ENCODE measurements at regions not wholly inside any gene's neighbourhood (a gene's known extent, or its start where the extent isn't known, plus 50 kb on each side); places are given as distances from the start of the nearest gene placed in this dataset.

GRCh38 chrX:125108921-125109320, 210.8 kb upstream of the TEX13C start:
- no peak overlapping the region for H3K27ac ChIP-seq
- FAIRE-seq = peak; percentile 85

GRCh38 chrX:125131164-125131563, 188.5 kb upstream of the TEX13C start:
- CTCF ChIA-PET = interaction anchor here (0.7 to 2.8 kb wide), 7 partner anchors 11 to 730 kb away, joined by 3 to 13 read pairs (median 4); no protein-coding TSS in a partner anchor
- Histone ChIP-seq H3K4me3 (no peak overlapping the region), H3K4me1 (no peaks in the 10 kb centered on the region), H3K9me3 (no peaks in the 10 kb centered on the region), H3K4me2 (no peak overlapping the region), H3K27ac (no peak overlapping the region)
- no peak for TF ChIP-seq EHF (CRISPR knock-in tag; IDR thresholded peaks at IDR 0.05)
- peak; percentile 35; the same call in 2 of the 3 replicates for TF ChIP-seq CTCF (IDR thresholded peaks at IDR 0.05)
- TF ChIP-seq RAD21 (conservative IDR thresholded peaks at IDR 0.05 in 1 of 2, IDR thresholded peaks at IDR 0.05 in 1 of 2) = peak in 1 of 2 experiments; percentile 49; a peak in 4 of 5 replicates
- TF ChIP-seq POLR2A (IDR thresholded peaks at IDR 0.05; ENCODE audit: low read length) = no peak
- TF ChIP-seq SMC3 (IDR thresholded peaks at IDR 0.05) = peak; percentile 46
- no peak for TF ChIP-seq BHLHE40 (IDR thresholded peaks at IDR 0.05; ENCODE audit: low read depth, low read length)
- TF ChIP-seq RCOR1 (IDR thresholded peaks at IDR 0.05; ENCODE audit: low read depth, low read length) = no peak
- TF ChIP-seq ZNF302 (CRISPR knock-in tag; IDR thresholded peaks at IDR 0.05) = no peak
- POLR2A ChIA-PET = no interaction called here
- peak; percentile 76 to 78; a peak in 5 of 6 replicates for ATAC-seq
- peak in 1 of 2 experiments; percentile 20 for DNase-seq (ENCODE audit: low read depth in 1 of 2, low spot score in 1 of 2)
- FAIRE-seq = peak; percentile 94

More at GRCh38 chrX:125108921-125109320, 210.8 kb upstream of the TEX13C start:
- no peaks in the 10 kb centered on the region for H3K9me3 ChIP-seq
- ChIA-PET POLR2A (no interaction called here), CTCF (no interaction called here)
- 96% methylated on average over 3 of the region's 3 CpGs for WGBS (ENCODE audit: missing lambda C conversion rate)
- H3K4me1 ChIP-seq = no peaks in the 10 kb centered on the region
- ATAC-seq (no peak), DNase-seq (ENCODE audit: low read depth in 1 of 2, low spot score in 1 of 2) (no peak)
- TF ChIP-seq ZNF302 (CRISPR knock-in tag; IDR thresholded peaks at IDR 0.05) (no peak), CHD4 (IDR thresholded peaks at IDR 0.05; ENCODE audit: borderline replicate concordance) (no peak), ESRRA (IDR thresholded peaks at IDR 0.05; ENCODE audit: borderline replicate concordance, low read length) (no peak), KDM5A (IDR thresholded peaks at IDR 0.05) (no peak), HOXB5 (CRISPR knock-in tag; IDR thresholded peaks at IDR 0.05) (no peak), CBX2 (IDR thresholded peaks at IDR 0.05; ENCODE audit: borderline replicate concordance, low read depth) (no peak), FOSL2 (IDR thresholded peaks at IDR 0.05) (no peak), FOSL2 (CRISPR knock-in tag; IDR thresholded peaks at IDR 0.05) (no peak), RNF2 (IDR thresholded peaks at IDR 0.05; ENCODE audit: borderline replicate concordance, low read depth) (no peak), ATOH8 (CRISPR knock-in tag; IDR thresholded peaks at IDR 0.05; ENCODE audit: low read depth) (no peak)
- H3K4me3 ChIP-seq = no peak overlapping the region
- no peak overlapping the region for H3K4me2 ChIP-seq

- Histone ChIP-seq H3K4me3 (no peak overlapping the region), H3K9me3 (no peaks in the 10 kb centered on the region), H3K27ac (no peak overlapping the region), H3K4me1 (no peaks in the 10 kb centered on the region), H3K4me2 (no peak overlapping the region)
- DNase-seq (ENCODE audit: low read depth in 1 of 2, low spot score in 1 of 2) = peak; percentile 3 to 37
- no peak for FAIRE-seq
- peak in 1 of 2 experiments; percentile 77; a peak in 3 of 6 replicates for ATAC-seq
- POLR2A ChIA-PET = no interaction called here
- WGBS (ENCODE audit: missing lambda C conversion rate) = 3% methylated on average over 2 of the region's 2 CpGs
- CTCF ChIA-PET = interaction anchor here (0.6 to 2.8 kb wide), 6 partner anchors 8 to 731 kb away, joined by 3 to 13 read pairs (median 6); no protein-coding TSS in a partner anchor
- TF ChIP-seq RAD21 (conservative IDR thresholded peaks at IDR 0.05 in 1 of 2, IDR thresholded peaks at IDR 0.05 in 1 of 2) (peak; percentile 45 to 64; a peak in 4 of 5 replicates), POLR2A (IDR thresholded peaks at IDR 0.05; ENCODE audit: low read length) (no peak), GATA3 (IDR thresholded peaks at IDR 0.05; ENCODE audit: borderline replicate concordance) (peak; percentile 29; the same call in 1 of the 2 replicates), MAX (IDR thresholded peaks at IDR 0.05) (no peak), MAFK (IDR thresholded peaks at IDR 0.05; ENCODE audit: partially characterized antibody) (no peak), HDAC2 (IDR thresholded peaks at IDR 0.05) (no peak), HMGXB4 (CRISPR knock-in tag; IDR thresholded peaks at IDR 0.05; ENCODE audit: borderline replicate concordance) (no peak), CHD2 (IDR thresholded peaks at IDR 0.05; ENCODE audit: low read length, partially characterized antibody) (no peak), SREBF2 (IDR thresholded peaks at IDR 0.05) (no peak), NPAS2 (CRISPR knock-in tag; IDR thresholded peaks at IDR 0.05; ENCODE audit: borderline replicate concordance) (no peak), CTCF (IDR thresholded peaks at IDR 0.05) (peak; percentile 43), PHF8 (IDR thresholded peaks at IDR 0.05; ENCODE audit: borderline replicate concordance, low read depth) (no peak), SMC3 (IDR thresholded peaks at IDR 0.05) (peak; percentile 33; the same call in 2 of the 3 replicates), HOXA7 (CRISPR knock-in tag; IDR thresholded peaks at IDR 0.05) (no peak), JUNB (IDR thresholded peaks at IDR 0.05) (no peak)
Observed at GRCh38 chrX:125132274-125132673, 187.4 kb upstream of the TEX13C start.

All from A549 (cell line).